MM.1S (cell line): ENCODE measurements at regions not wholly inside any gene's neighbourhood (a gene's known extent, or its start where the extent isn't known, plus 50 kb on each side); places are given as distances from the start of the nearest gene placed in this dataset.
"Not testable (repeated sequence)": the region's sequence is repeated elsewhere in the genome, so short reads cannot be mapped to it uniquely, and the experiment has no call there.

Experiments used
- CTCF ChIP-seq: fragments of 300-600 bp; sonication (generic); IDR thresholded peaks from 2 replicates; pipeline ENCODE4 v1.5.1; 2016; ENCODE audit warnings: antibody characterized with exemption, low read length, mixed read lengths
- EZH2phosphoT487 ChIP-seq: fragments of 300-600 bp; sonication (generic); IDR thresholded peaks from 2 replicates; pipeline ENCODE4 v1.6.1; 2018; ENCODE audit warnings: antibody characterized with exemption, low read length

- TF ChIP-seq CTCF, EZH2phosphoT487: not testable (repeated sequence)
These were observed 233.1 kb downstream of the ATPSCKMT start for GRCh38 chr5:10016559-10016958.
